Activated CD4-positive, CD25-positive, alpha-beta regulatory T cell (primary cell): ENCODE measurements at regions not wholly inside any gene's neighbourhood (a gene's known extent, or its start where the extent isn't known, plus 50 kb on each side); places are given as distances from the start of the nearest gene placed in this dataset.

ENCODE experiments used
- DNase-seq, 4 experiments: peaks; one replicate each; lab custom pipeline; 2025; lab: John Stamatoyannopoulos, UW

GRCh38 chr14:66361013-66361412 is 125.2 kb upstream of the CCDC196 start:
- DNase-seq = no peak

GRCh38 chr14:66365388-66365787 is 120.8 kb upstream of the CCDC196 start:
- DNase-seq = no peak

- no peak for DNase-seq
Observed at GRCh38 chr14:66369157-66369697, 116.9 kb upstream of the CCDC196 start.

- no peak for DNase-seq
Observed at GRCh38 chr14:66371776-66372175, 114.4 kb upstream of the CCDC196 start.

- DNase-seq = no peak
Observed at GRCh38 chr14:66375046-66375964, 110.9 kb upstream of the CCDC196 start.

- DNase-seq = no peak
Observed at GRCh38 chr14:66377574-66377973, 108.6 kb upstream of the CCDC196 start.

GRCh38 chr14:66378712-66379505 is 107.3 kb upstream of the CCDC196 start:
- no peak for DNase-seq

- no peak for DNase-seq
Observed at GRCh38 chr14:66380143-66380542, 106.0 kb upstream of the CCDC196 start.

- DNase-seq = no peak
Observed at GRCh38 chr14:66381755-66382154, 104.4 kb upstream of the CCDC196 start.

- DNase-seq = no peak
Observed at GRCh38 chr14:66383257-66383656, 102.9 kb upstream of the CCDC196 start.

GRCh38 chr14:66383771-66384170 is 102.4 kb upstream of the CCDC196 start:
- no peak for DNase-seq

- DNase-seq = no peak
Observed at GRCh38 chr14:66388516-66388915, 97.7 kb upstream of the CCDC196 start.

- DNase-seq = no peak
Observed at GRCh38 chr14:66389481-66389880, 96.7 kb upstream of the CCDC196 start.

GRCh38 chr14:66395300-66395699 is 90.9 kb upstream of the CCDC196 start:
- DNase-seq = no peak

GRCh38 chr14:66396164-66396563 is 90.0 kb upstream of the CCDC196 start:
- DNase-seq = no peak

- no peak for DNase-seq
Observed at GRCh38 chr14:66398437-66398836, 87.7 kb upstream of the CCDC196 start.

GRCh38 chr14:66401449-66402095 is 84.6 kb upstream of the CCDC196 start:
- no peak for DNase-seq

- DNase-seq = no peak
Observed at GRCh38 chr14:66403183-66403582, 83.0 kb upstream of the CCDC196 start.

GRCh38 chr14:66404051-66404545 is 82.1 kb upstream of the CCDC196 start:
- no peak for DNase-seq

- no peak for DNase-seq
Observed at GRCh38 chr14:66405158-66405557, 81.0 kb upstream of the CCDC196 start.

GRCh38 chr14:66413901-66414300 is 72.3 kb upstream of the CCDC196 start:
- DNase-seq = no peak

GRCh38 chr14:66414511-66414910 is 71.7 kb upstream of the CCDC196 start:
- no peak for DNase-seq
